Colonic mucosa (tissue), 4 donors: ENCODE measurements at regions not wholly inside any gene's neighbourhood (a gene's known extent, or its start where the extent isn't known, plus 50 kb on each side); places are given as distances from the start of the nearest gene placed in this dataset.

Experiments
- DNase-seq: peaks from one replicate; pipeline ENCODE4 v3.0.0-alpha.2; 2020
- H3K27ac ChIP-seq: fragments of 200-600 bp; one replicate; pipeline ENCODE4 v1.8.0; 2021
- H3K27me3 ChIP-seq: fragments of 200-600 bp; one replicate; pipeline ENCODE4 v1.8.0; 2021
- H3K36me3 ChIP-seq: fragments of 200-600 bp; one replicate; pipeline ENCODE4 v1.8.0; 2021
- H3K4me1 ChIP-seq: fragments of 200-600 bp; one replicate; pipeline ENCODE4 v1.8.0; 2021; ENCODE audit warnings: mild to moderate bottlenecking
- H3K4me3 ChIP-seq: fragments of 200-600 bp; one replicate; pipeline ENCODE4 v1.8.0; 2021
- H3K9ac ChIP-seq, 2 donors: one replicate each; pipeline ENCODE4 v1.7.0; 2013; ENCODE audit warnings: control low read depth in 2 of 2, low read depth in 2 of 2, low read length in 2 of 2
- H3K9me3 ChIP-seq: fragments of 200-600 bp; one replicate; pipeline ENCODE4 v1.8.0; 2021
- intact Hi-C: fragments of 100-400 bp; cut with DNase I; formaldehyde crosslinking; loops from one replicate; pipeline ENCODE4 v1.14.1; 2022
- TF ChIP-seq, protein P1 (sequence below): fragments of 200-600 bp; IDR thresholded peaks from one replicate; pipeline ENCODE4 v1.8.0; 2022; ENCODE audit warnings: antibody characterized with exemption, mild to moderate bottlenecking
- donor health status: healthy.
- donor health status: DM: no; HTN: no; CAD: no.
- donor health status: DM: no; HTN: no; CAD: no.

DNA sequence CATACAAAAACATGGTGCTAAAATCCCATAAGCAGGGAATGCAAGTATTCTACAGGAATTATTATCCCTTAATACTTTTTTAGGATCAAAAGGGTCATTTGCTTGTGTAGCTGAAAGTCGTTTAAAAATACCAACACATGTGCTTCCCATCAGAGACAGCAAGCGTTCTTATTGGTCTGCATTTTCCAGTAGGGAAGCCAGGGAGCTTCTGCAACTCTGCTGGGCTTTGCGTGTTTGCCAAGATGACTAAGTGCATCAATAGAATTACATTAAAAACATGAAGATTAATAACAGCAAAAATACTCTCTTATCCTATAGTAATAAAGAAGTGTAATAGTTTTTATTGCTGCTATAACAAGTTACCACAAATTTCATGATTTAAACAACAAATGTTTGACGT lies 111.2 kb downstream of the QDPR start:
- Histone ChIP-seq H3K4me1 (no peaks in the 10 kb centered on the region), H3K9me3 (no peaks in the 10 kb centered on the region), H3K27me3 (no peaks in the 10 kb centered on the region), H3K4me3 (no peak overlapping the region), H3K9ac (no peak overlapping the region), H3K36me3 (no peaks in the 10 kb centered on the region), H3K27ac (no peak overlapping the region)
- DNase-seq, result no peak
- TF ChIP-seq, protein P1, sequence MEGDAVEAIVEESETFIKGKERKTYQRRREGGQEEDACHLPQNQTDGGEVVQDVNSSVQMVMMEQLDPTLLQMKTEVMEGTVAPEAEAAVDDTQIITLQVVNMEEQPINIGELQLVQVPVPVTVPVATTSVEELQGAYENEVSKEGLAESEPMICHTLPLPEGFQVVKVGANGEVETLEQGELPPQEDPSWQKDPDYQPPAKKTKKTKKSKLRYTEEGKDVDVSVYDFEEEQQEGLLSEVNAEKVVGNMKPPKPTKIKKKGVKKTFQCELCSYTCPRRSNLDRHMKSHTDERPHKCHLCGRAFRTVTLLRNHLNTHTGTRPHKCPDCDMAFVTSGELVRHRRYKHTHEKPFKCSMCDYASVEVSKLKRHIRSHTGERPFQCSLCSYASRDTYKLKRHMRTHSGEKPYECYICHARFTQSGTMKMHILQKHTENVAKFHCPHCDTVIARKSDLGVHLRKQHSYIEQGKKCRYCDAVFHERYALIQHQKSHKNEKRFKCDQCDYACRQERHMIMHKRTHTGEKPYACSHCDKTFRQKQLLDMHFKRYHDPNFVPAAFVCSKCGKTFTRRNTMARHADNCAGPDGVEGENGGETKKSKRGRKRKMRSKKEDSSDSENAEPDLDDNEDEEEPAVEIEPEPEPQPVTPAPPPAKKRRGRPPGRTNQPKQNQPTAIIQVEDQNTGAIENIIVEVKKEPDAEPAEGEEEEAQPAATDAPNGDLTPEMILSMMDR, result no peak
- intact Hi-C loops, result no loop called here

DNA sequence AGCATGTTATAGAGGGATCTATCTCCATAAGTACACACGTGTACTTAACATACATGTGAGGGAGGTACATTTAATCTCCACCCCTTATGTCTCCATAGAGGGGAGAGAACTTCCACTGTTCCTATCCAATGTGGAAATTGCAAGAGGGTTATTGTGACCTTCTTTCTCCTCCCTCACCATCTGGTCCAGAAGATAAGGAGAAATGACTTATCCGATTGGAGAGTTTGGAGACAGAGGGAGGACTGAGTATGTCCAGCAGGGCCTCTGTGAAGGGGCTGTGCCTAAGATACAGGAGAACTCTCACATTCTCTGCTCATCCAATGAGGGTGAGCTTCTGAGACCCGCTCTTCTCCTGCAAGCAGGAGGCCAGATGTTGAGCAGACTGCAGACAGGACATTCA lies 113.1 kb downstream of the QDPR start:
- no peak for DNase-seq
- Histone ChIP-seq H3K9ac (no peak overlapping the region), H3K36me3 (no peaks in the 10 kb centered on the region), H3K27ac (no peak overlapping the region), H3K27me3 (no peaks in the 10 kb centered on the region), H3K9me3 (no peaks in the 10 kb centered on the region), H3K4me3 (no peak overlapping the region), H3K4me1 (no peaks in the 10 kb centered on the region)
- intact Hi-C loops, result no loop called here
- TF ChIP-seq, protein P1, result no peak

DNA sequence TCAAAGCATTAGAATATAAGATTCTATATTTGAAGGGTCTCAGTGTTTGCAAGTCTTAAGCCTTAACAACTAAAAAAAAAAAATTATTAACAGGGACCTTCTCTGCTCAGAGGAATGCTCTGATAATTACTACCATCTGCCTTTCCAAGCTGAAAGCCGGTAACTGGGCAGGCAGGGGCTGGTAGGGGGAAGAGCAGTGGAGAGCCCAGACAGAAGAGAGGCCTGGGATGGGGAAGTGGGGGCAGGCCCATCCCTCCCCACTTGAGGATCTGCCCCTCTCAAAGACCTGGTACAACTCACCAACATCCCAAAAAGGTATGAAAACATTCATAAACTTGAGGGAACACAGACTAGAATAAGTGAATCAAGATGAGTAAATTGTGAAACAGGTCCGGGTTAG lies 113.9 kb downstream of the QDPR start:
- TF ChIP-seq, protein P1, result no peak
- no peaks in the 10 kb centered on the region for H3K9me3 ChIP-seq
- H3K9ac ChIP-seq, result no peak overlapping the region
- H3K4me3 ChIP-seq, result no peak overlapping the region
- no peak overlapping the region for H3K27ac ChIP-seq
- no peaks in the 10 kb centered on the region for H3K27me3 ChIP-seq
- intact Hi-C loops, result no loop called here
- no peaks in the 10 kb centered on the region for H3K36me3 ChIP-seq
- no peak for DNase-seq
- no peaks in the 10 kb centered on the region for H3K4me1 ChIP-seq

DNA sequence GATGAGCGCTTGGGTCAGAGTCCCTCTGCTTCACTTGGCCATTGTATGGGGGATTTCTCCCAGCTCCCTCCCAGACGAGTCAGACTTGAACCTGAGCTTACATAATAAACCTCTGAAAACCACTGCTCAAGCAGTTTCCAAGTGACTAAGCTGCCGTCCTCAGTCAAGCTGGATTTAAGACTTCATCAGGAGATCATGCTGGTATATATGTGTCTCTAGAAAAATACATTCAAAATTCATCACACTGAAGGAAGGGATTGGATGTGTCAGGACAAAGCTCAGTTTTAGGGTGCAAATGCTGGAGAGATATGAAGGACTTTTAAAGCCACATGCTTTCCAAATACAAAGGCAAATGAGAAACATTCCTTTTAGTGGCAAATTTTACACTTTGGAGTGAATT lies 114.3 kb downstream of the QDPR start:
- H3K4me3 ChIP-seq, result no peak overlapping the region

DNA sequence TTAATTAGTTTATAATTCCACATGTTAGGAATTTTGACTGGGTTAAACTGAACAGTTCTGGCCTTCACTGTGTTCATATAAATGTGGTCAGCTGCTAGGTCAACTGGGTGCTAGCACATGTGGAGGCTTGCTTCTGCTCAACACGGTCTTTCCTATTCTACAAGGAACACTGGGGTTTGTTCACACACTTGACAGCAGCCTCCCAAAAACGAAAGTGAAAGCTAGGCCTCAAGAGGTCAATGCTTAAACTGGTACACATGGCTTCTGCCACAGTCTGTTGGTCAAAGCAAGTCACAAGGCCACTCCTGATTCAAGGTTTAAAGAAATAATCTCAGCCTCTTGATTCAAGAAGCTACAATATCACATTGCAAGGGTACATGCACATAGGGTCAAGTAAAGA lies 126.5 kb downstream of the QDPR start:
- Histone ChIP-seq H3K4me3 (no peak overlapping the region), H3K4me1 (no peaks in the 10 kb centered on the region), H3K36me3 (no peaks in the 10 kb centered on the region), H3K27me3 (no peaks in the 10 kb centered on the region), H3K27ac (no peak overlapping the region), H3K9me3 (no peaks in the 10 kb centered on the region), H3K9ac (no peak overlapping the region)
- TF ChIP-seq, protein P1, result no peak
- DNase-seq, result no peak
- intact Hi-C loops, result no loop called here

More for the DNA sequence above, 114.3 kb downstream of the QDPR start:
- Histone ChIP-seq H3K9ac (no peak overlapping the region), H3K36me3 (no peaks in the 10 kb centered on the region), H3K27ac (no peak overlapping the region), H3K27me3 (no peaks in the 10 kb centered on the region), H3K9me3 (no peaks in the 10 kb centered on the region), H3K4me1 (no peaks in the 10 kb centered on the region)
- intact Hi-C loops, result no loop called here
- TF ChIP-seq, protein P1, result no peak
- no peak for DNase-seq

DNA sequence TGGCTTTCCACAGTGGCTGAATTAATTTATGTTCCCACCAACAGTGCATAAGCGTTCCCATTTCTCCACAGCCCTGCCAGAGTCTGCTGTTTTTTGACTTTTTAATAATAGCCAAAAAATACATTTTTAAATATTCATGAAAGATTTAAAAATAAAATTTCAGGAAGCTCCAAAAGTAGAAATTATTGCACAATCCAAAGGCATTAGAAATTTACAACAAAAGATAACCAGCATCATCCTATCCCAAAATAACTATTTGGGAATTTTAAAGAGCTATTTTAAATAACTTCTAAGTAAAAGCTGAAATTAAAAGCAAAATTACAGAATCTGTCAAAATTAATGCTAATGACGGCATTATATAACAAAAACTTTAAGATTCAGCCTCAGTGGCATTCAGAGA lies 131.5 kb downstream of the QDPR start:
- TF ChIP-seq, protein P1, result no peak

More for the DNA sequence above, 131.5 kb downstream of the QDPR start:
- H3K9me3 ChIP-seq, result no peaks in the 10 kb centered on the region
- no peaks in the 10 kb centered on the region for H3K36me3 ChIP-seq
- no peaks in the 10 kb centered on the region for H3K27me3 ChIP-seq
- DNase-seq, result no peak
- H3K27ac ChIP-seq, result no peak overlapping the region
- no peak overlapping the region for H3K4me3 ChIP-seq
- H3K9ac ChIP-seq, result no peak overlapping the region
- H3K4me1 ChIP-seq, result no peaks in the 10 kb centered on the region
- intact Hi-C loops, result no loop called here
